Rectal smooth muscle tissue (tissue), 1 donor: ENCODE measurements at regions not wholly inside any gene's neighbourhood (a gene's known extent, or its start where the extent isn't known, plus 50 kb on each side); places are given as distances from the start of the nearest gene placed in this dataset.

Experiments
- H3K27ac ChIP-seq: one replicate; pipeline ENCODE4 v1.7.0; 2013; ENCODE audit warnings: low read depth, low read length, inconsistent platforms
- H3K27me3 ChIP-seq: one replicate; pipeline ENCODE4 v1.7.0; 2013; ENCODE audit warnings: low read length; ENCODE audit not compliant: control insufficient read depth, insufficient read depth
- H3K36me3 ChIP-seq: one replicate; pipeline ENCODE4 v1.7.0; 2013; ENCODE audit warnings: low read length; ENCODE audit not compliant: control insufficient read depth, insufficient read depth
- H3K4me1 ChIP-seq: one replicate; pipeline ENCODE4 v1.7.0; 2013; ENCODE audit warnings: low read length; ENCODE audit not compliant: control insufficient read depth, insufficient read depth
- H3K4me3 ChIP-seq: one replicate; pipeline ENCODE4 v1.7.0; 2013; ENCODE audit warnings: low read length
- H3K9ac ChIP-seq: one replicate; pipeline ENCODE4 v1.7.0; 2013; ENCODE audit warnings: low read length

DNA sequence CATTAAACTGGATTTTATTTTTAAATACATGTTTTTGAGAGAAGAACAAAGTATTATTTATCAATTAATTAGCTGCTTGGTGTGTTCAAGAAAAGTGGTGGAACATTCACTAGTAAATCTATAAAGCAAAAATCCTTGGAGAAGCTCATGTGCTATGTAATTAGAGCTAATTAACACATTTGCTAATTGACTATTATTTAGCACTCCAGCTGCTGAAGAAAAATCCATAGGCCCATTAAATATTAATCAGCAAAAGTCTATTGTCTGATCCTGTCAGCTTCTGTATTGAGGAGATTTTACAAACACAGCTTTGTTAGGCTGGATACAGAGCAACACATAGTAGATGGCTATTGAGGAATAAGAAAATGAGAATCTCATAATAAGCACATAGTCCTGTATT, 336.1 kb downstream of the RBM43 start:
- H3K27ac ChIP-seq, result no peak overlapping the region
- no peaks in the 10 kb centered on the region for H3K36me3 ChIP-seq
- no peaks in the 10 kb centered on the region for H3K4me1 ChIP-seq
- no peak overlapping the region for H3K4me3 ChIP-seq
- no peaks in the 10 kb centered on the region for H3K27me3 ChIP-seq
- no peak overlapping the region for H3K9ac ChIP-seq

DNA sequence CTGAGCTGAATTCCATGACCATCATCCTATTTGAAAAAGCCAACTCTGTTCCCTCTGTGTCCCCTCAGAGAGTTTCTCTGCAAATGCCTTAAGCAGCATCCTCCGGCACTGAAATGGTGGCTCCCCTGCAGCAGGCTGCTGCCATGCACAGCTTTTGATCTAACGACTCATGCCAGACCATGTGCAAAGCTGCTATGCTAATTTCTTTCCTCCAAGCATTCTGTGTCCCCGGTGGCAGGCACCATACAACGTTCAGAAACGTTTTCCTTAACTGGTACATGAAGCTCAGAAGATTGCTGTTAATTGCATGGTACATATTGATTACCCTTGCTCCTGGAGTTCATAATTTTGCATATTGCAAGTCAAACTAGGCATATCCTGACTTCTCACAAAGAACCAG, 336.8 kb downstream of the RBM43 start:
- Histone ChIP-seq H3K36me3 (no peaks in the 10 kb centered on the region), H3K9ac (no peak overlapping the region), H3K4me1 (no peaks in the 10 kb centered on the region), H3K27me3 (no peaks in the 10 kb centered on the region), H3K27ac (no peak overlapping the region), H3K4me3 (no peak overlapping the region)

DNA sequence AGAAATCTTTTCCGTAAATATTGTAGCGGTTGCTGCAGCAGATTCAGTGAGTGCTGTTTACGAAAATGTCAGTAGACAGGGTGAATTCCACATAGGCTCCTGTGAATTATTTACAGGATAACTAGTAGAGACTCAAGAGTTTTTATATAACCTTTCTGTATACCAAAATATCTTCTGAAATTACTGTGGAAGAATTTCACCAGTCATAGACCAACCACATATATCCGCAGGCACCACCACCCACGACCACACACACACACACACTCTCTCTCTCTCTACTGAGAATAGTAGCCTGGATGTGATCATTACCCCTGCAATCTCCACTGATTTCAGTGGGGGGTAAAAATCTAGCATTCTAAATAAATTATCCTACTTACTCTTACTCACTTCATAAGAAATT, 341.8 kb downstream of the RBM43 start:
- no peak overlapping the region for H3K27ac ChIP-seq
- no peak overlapping the region for H3K4me3 ChIP-seq
- H3K9ac ChIP-seq, result no peak overlapping the region
- no peaks in the 10 kb centered on the region for H3K4me1 ChIP-seq
- no peaks in the 10 kb centered on the region for H3K27me3 ChIP-seq
- no peaks in the 10 kb centered on the region for H3K36me3 ChIP-seq

DNA sequence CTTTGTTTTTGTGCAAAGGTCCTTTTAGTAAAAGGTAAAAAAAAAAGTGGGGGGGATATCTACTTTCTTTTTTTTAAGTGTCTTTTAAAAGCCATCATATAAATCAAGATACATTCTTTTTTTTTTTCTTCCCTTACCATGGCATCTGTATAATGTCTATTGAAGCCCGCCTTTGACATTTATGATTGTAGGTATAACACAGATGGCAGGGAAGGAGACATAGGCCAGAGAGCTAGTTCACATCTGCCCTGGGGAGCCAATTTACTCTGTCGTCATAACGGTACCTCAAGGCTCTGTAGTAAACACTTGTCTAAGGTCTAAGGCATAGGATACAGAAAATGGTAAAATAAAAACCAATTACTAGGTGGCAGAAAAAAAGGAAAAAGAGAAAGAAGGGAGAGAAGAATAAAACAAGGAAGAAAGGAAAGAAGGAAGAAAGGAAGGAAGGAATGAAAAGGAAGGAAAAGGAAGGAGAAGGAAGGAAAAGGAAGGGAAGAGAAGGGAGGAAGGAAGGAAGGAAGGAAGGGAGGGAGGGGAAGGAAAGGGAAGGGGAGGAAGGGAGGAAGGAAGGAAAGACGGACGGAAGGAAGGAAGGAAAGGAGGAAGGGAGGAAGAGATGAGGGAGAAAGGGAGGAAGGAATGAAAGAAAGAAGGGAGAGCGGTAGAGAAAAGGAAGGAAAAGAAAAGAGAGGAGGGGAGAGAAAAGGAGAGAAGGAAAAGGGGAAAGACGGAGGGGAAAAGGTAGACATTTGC, 343.5 kb downstream of the RBM43 start:
- H3K4me3 ChIP-seq, result no peak overlapping the region
- H3K36me3 ChIP-seq, result no peaks in the 10 kb centered on the region
- H3K27ac ChIP-seq, result no peak overlapping the region
- no peaks in the 10 kb centered on the region for H3K4me1 ChIP-seq
- H3K27me3 ChIP-seq, result no peaks in the 10 kb centered on the region
- H3K9ac ChIP-seq, result no peak overlapping the region

DNA sequence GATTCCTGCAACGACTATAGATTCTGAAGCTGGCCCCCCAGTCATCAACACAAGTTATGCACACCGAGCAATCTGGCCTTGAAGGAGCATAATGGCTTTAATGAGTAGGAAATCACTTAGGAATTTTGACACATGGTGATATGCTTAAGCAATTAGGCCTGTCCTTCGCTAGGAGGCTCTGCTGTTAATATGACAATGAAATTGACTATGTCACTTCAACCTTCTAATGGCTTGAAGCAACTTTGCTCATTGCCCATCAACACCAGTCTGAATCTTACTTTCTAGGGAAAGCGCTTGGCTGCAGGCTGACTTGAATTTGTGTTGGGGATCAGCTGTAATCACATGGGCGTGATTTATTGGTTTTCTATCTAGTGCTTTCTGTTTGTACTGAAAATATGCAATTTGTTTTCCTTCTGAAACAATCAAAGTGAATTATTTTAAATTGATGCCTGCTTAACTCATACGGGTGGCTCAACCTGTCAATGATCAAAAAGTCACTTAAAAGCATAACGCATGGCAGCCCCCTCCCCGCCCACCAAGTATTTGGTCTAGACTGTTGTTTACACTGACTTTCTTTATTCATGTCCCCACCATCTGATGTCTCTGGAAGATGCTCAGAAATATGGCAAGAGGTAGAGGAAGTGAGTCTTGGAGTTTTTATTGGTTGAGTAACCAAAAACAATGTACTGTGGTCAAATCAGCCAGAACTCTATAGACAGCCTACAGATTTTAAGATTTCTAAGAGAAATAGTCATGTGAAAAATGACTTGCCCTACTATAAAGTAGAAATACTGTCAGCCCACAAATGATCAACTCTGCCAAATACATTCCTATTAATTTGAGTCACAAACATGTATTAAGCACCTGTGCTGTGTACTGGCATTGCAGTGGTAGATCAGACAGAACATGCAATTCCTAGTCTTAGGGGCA, 344.9 kb downstream of the RBM43 start:
- Histone ChIP-seq H3K27ac (no peak overlapping the region), H3K4me3 (no peak overlapping the region), H3K4me1 (no peaks in the 10 kb centered on the region), H3K36me3 (no peaks in the 10 kb centered on the region), H3K9ac (no peak overlapping the region), H3K27me3 (no peaks in the 10 kb centered on the region)

DNA sequence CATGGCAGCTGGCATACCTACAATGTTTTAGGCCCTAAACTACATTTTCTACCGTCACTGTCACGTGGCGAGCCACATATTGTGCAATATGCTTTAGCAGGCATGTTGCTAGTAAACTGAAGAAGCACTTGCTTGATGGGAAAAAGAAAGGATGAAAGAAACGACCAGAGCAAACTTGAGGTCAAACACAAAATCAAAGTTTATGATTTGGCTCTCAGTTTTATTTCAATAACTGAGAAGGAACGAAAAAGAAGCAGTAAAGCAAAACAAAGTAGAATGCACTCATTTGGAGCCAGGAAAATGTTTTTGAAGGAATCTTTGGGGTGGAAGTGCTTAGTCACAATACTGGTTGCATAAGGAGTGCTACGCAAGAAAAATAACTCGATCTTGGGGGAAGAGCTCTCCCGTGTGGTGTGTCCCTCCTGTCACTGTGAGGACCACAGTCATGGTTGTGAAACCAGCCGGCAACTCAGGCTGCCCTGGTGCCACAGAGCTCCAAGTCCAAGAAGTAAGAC, 349.8 kb downstream of the RBM43 start:
- no peak overlapping the region for H3K9ac ChIP-seq

DNA sequence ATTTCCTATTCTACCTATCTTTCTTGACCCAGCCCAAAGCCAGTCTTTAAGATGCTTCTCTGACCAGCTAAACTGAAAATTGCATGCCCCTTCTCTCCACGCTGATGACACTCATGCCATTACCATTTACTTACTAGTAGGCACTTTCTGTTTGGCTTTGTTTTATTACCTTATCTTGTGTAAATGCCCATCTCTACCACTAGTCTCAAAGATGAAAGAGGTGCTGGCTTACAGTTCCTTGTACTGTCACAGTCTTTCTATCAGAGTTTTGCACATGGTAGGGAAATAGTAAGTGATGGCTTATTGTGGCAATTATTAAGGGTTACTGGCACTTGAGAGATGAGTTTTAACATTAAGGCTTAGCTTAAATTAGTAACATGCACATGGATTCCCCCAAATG, 352.1 kb downstream of the RBM43 start:
- H3K36me3 ChIP-seq, result no peaks in the 10 kb centered on the region
- no peak overlapping the region for H3K27ac ChIP-seq
- no peaks in the 10 kb centered on the region for H3K4me1 ChIP-seq
- H3K27me3 ChIP-seq, result no peaks in the 10 kb centered on the region
- H3K9ac ChIP-seq, result no peak overlapping the region
- H3K4me3 ChIP-seq, result no peak overlapping the region

More for the DNA sequence above, 349.8 kb downstream of the RBM43 start:
- H3K4me3 ChIP-seq, result no peak overlapping the region
- no peak overlapping the region for H3K27ac ChIP-seq
- no peaks in the 10 kb centered on the region for H3K36me3 ChIP-seq
- no peaks in the 10 kb centered on the region for H3K27me3 ChIP-seq
- H3K4me1 ChIP-seq, result no peaks in the 10 kb centered on the region

DNA sequence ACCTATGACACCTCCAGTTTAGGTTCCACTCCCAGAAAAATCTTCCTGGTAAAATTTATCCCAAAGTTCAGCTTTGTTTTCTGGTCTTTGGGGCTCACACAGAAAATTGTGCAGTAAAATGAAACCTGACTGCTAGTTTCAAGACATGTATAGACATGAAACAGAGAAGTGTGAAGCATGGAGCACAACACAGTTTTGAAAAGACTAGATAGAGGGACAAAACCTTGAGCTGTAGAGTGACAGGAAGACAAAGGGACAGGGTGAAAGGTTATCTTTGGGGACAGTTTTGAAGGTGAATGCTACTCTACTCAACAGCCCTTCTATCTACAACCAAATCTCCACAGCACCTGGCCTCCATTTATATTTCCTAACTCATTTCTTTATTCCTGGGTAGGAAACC, 352.6 kb downstream of the RBM43 start:
- H3K27me3 ChIP-seq, result no peaks in the 10 kb centered on the region
- no peaks in the 10 kb centered on the region for H3K36me3 ChIP-seq
- no peak overlapping the region for H3K27ac ChIP-seq
- no peaks in the 10 kb centered on the region for H3K4me1 ChIP-seq
- H3K9ac ChIP-seq, result no peak overlapping the region
- no peak overlapping the region for H3K4me3 ChIP-seq

DNA sequence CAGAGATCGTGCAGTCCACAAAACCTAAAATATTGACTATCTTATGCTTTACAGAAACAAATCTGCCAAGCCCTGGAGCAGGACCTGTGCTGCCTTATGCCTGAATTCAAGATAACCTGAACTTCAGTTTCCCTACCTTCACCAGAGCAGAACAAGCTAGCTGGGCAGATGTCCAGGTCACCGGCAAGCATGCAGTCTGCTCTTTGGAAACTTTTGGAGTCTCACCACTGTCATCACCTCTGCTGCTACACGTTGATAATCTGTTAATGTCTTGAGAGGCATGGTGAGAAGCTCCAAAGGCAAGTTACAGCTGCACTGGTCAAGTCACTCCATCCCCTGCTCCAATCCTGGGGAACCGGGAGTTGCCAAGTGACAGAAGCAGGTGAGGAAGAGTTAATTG, 354.2 kb downstream of the RBM43 start:
- no peaks in the 10 kb centered on the region for H3K27me3 ChIP-seq
- H3K36me3 ChIP-seq, result no peaks in the 10 kb centered on the region
- H3K27ac ChIP-seq, result no peak overlapping the region
- no peaks in the 10 kb centered on the region for H3K4me1 ChIP-seq
- no peak overlapping the region for H3K4me3 ChIP-seq
- H3K9ac ChIP-seq, result no peak overlapping the region

DNA sequence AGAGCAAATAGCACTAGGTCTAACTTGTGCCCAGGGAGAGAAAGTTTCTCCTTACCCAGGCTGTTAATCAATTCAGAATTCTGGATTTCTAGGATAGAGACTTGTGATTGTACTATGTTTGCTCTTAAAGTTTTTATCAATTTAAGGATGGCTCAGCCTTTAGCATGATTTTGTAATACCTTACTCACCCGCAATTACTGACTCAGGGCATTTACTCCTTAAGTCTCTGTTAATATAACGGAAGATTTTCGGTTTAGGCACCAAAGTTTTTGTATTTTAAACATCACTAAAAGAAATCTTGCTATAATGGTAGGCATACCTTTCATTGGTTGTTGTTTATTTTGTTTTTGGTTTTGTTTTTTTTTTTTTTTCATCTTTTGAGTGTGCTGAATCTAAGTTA, 358.2 kb downstream of the RBM43 start:
- no peak overlapping the region for H3K4me3 ChIP-seq

DNA sequence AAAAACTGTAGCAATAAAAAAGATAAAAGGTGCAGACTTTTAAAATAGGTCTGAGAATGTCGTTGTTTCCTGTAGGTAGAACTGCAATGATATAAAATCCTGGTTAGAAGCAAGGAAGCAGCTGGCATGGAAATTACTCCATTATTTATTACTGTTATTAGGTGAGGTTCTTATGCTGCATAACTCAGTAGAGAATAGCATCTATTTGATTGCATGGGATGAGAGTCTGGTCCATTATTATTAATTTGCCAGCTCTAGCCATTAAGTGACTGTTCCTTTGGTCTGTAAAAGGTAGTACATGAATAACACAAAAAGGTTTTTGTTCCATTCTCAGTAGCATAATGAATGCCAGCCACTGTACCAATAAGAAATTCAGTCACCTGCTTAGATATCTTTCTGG, 358.6 kb downstream of the RBM43 start:
- Histone ChIP-seq H3K27ac (no peak overlapping the region), H3K36me3 (no peaks in the 10 kb centered on the region), H3K9ac (no peak overlapping the region), H3K4me3 (no peak overlapping the region), H3K4me1 (no peaks in the 10 kb centered on the region), H3K27me3 (no peaks in the 10 kb centered on the region)

More for the DNA sequence above, 358.2 kb downstream of the RBM43 start:
- Histone ChIP-seq H3K36me3 (no peaks in the 10 kb centered on the region), H3K27ac (no peak overlapping the region), H3K9ac (no peak overlapping the region), H3K27me3 (no peaks in the 10 kb centered on the region), H3K4me1 (no peaks in the 10 kb centered on the region)

DNA sequence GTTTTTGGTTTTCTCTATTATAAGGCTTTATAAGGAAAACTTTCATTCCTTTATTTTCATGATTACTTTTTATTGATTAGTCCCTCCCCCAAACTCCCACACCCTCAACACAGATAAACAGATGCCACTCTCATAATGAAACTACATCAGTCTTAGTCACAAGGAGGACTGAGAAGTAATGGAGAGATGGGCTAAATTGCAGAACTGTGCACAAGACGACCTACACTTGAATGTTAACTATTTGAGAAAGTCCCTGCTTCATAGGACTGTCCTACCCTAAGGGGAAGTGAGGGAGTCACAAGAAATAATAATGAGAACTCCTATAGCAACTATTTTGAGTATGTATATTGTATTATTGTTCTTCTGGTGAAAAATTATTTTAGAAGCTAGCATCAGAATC, 360.8 kb downstream of the RBM43 start:
- no peak overlapping the region for H3K9ac ChIP-seq
- H3K27me3 ChIP-seq, result no peaks in the 10 kb centered on the region
- H3K4me3 ChIP-seq, result no peak overlapping the region
- no peaks in the 10 kb centered on the region for H3K36me3 ChIP-seq
- no peak overlapping the region for H3K27ac ChIP-seq
- H3K4me1 ChIP-seq, result no peaks in the 10 kb centered on the region
